K562 (cell line): ENCODE measurements at regions not wholly inside any gene's neighbourhood (a gene's known extent, or its start where the extent isn't known, plus 50 kb on each side); places are given as distances from the start of the nearest gene placed in this dataset.

Experiments used
- ATAC-seq: fragments of 200-7000 bp; cut with Tn5 transposase; 3 replicates; pipeline ENCODE4 v1.9.1; 2020; ENCODE audit warnings: moderate library complexity
- BruUV-seq: library from RNA; stranded (reverse); fragments of 400-500 nt; replicated peaks from 2 replicates; lab custom pipeline; 2021; lab: Mats Ljungman, UMichigan
- CTCF ChIA-PET: fragments of 300-600 bp; formaldehyde crosslinking; extraction: SDS; loops from one replicate; lab custom pipeline; 2021; ENCODE audit warnings: low intra/inter-chr PET ratio; lab: Yijun Ruan, JAX
- POLR2A ChIA-PET: fragments of 300-600, 350-650 bp; sonication (Branson Sonifier 250); formaldehyde crosslinking; extraction: SDS; loops from one replicate; lab custom pipeline; 2021; ENCODE audit warnings: antibody characterized with exemption, inconsistent platforms; lab: Yijun Ruan, JAX
- DNase-seq, 4 experiments: peaks; one replicate each; pipeline versions ENCODE4 v3.0.0 to v3.0.0-alpha.2; 2011 to 2018; ENCODE audit warnings: low spot score in 3 of 4, mixed read lengths in 3 of 4; ENCODE audit errors: extremely low read depth in 1 of 4
- FAIRE-seq: peaks from 2 replicates; lab custom pipeline; 2011; peaks lifted over from hg19 to GRCh38; lab: Jason Lieb, UNC
- H2AFZ ChIP-seq: 2 replicates; pipeline ENCODE4 v1.6.0; 2011; ENCODE audit warnings: low read depth, low read length, control low read depth, inconsistent platforms
- H3K27ac ChIP-seq: fragments of 200-600 bp; 3 replicates; pipeline ENCODE4 v1.8.0; 2011; ENCODE audit warnings: low read depth, mild to moderate bottlenecking, control low read depth, inconsistent platforms, low read length, moderate library complexity, mixed read lengths; ENCODE audit errors: extremely low read depth
- H3K27me3 ChIP-seq, 2 experiments: fragments of 300-600 bp in 1 of 2; 2 replicates in 1 of 2; 3 replicates in 1 of 2; pipeline versions ENCODE4 v1.6.0 to v1.8.0; 2011; ENCODE audit warnings: inconsistent platforms in 2 of 2, low read length in 2 of 2, mild to moderate bottlenecking in 1 of 2, mixed read lengths in 1 of 2, moderate library complexity in 1 of 2; ENCODE audit not compliant: control insufficient read depth in 2 of 2, insufficient read depth in 2 of 2
- H3K36me3 ChIP-seq: fragments of 300-600 bp; 3 replicates; pipeline ENCODE4 v1.8.0; 2011; ENCODE audit warnings: mild to moderate bottlenecking, low read length, inconsistent platforms; ENCODE audit not compliant: control insufficient read depth, insufficient read depth
- H3K4me1 ChIP-seq, 2 experiments: fragments of 200-600 bp in 1 of 2; replicated peaks in 1 of 2; 2 replicates in 1 of 2; 3 replicates in 1 of 2; pipeline versions ENCODE4 v1.5.1 to v1.8.0; 2011; ENCODE audit warnings: inconsistent platforms in 2 of 2, low read length in 2 of 2, mild to moderate bottlenecking in 1 of 2, mixed read lengths in 1 of 2, moderate library complexity in 1 of 2; ENCODE audit not compliant: control insufficient read depth in 2 of 2, insufficient read depth in 2 of 2
- H3K4me2 ChIP-seq: 2 replicates; pipeline ENCODE4 v1.6.1; 2011; ENCODE audit warnings: low read length, control low read depth, inconsistent platforms, mixed read lengths; ENCODE audit not compliant: insufficient read depth
- H3K4me3 ChIP-seq: fragments of 200-600 bp; sonication (generic), shearing (Covaris generic); 2 replicates; pipeline ENCODE4 v1.5.1; 2016; ENCODE audit warnings: control low read depth, inconsistent platforms
- H3K79me2 ChIP-seq: fragments of 200-600 bp; 3 replicates; pipeline ENCODE4 v1.8.0; 2011; ENCODE audit warnings: low read length, inconsistent platforms; ENCODE audit not compliant: control insufficient read depth, insufficient read depth
- H3K9ac ChIP-seq, 2 experiments: 2 replicates each; pipeline versions ENCODE4 v1.6.0 to v1.6.1; 2011; ENCODE audit warnings: low read depth in 2 of 2, low read length in 2 of 2, control low read depth in 1 of 2, inconsistent platforms in 1 of 2, mild to moderate bottlenecking in 1 of 2, mixed read lengths in 1 of 2; ENCODE audit not compliant: insufficient read depth in 1 of 2
- H3K9me1 ChIP-seq: one replicate; pipeline ENCODE4 v1.6.0; 2011; ENCODE audit warnings: inconsistent platforms, mild to moderate bottlenecking, low read length, moderate library complexity; ENCODE audit not compliant: control insufficient read depth, insufficient read depth
- H3K9me3 ChIP-seq: replicated peaks from 2 replicates; pipeline ENCODE4 v1.5.1; 2011; ENCODE audit warnings: low read depth, low read length, inconsistent platforms; ENCODE audit not compliant: control insufficient read depth, insufficient read depth
- H4K20me1 ChIP-seq: replicated peaks from 2 replicates; pipeline ENCODE4 v1.6.1; 2011; ENCODE audit warnings: low read length, inconsistent platforms, mixed read lengths; ENCODE audit not compliant: control insufficient read depth, insufficient read depth
- BDP1 ChIP-seq: IDR thresholded peaks from 3 replicates; pipeline ENCODE4 v1.6.1; 2011; ENCODE audit not compliant: insufficient read length, insufficient read depth
- FIP1L1 ChIP-seq: fragments of 200-400 bp; formaldehyde crosslinking; IDR thresholded peaks from 2 replicates; pipeline ENCODE4 v1.6.1; 2018; ENCODE audit warnings: mild to moderate bottlenecking, low read depth, low read length; ENCODE audit not compliant: poor library complexity, severe bottlenecking
- MCM5 ChIP-seq: fragments of 450-650 bp; IDR thresholded peaks from 2 replicates; pipeline ENCODE4 v1.6.1; 2016; ENCODE audit warnings: low read depth
- RBM15 ChIP-seq: fragments of 200-400 bp; formaldehyde crosslinking; IDR thresholded peaks from 2 replicates; pipeline ENCODE4 v1.6.1; 2018; ENCODE audit warnings: mild to moderate bottlenecking, low read length, moderate library complexity; ENCODE audit not compliant: insufficient read depth
- SAP30 ChIP-seq: fragments of 200-600 bp; sonication (generic); IDR thresholded peaks from 2 replicates; pipeline ENCODE4 v1.6.1; 2012; ENCODE audit warnings: borderline replicate concordance, low read depth, mild to moderate bottlenecking, moderate library complexity, low read length, control low read depth, inconsistent platforms; ENCODE audit not compliant: insufficient read depth, poor library complexity, severe bottlenecking
- ZNF384 ChIP-seq: IDR thresholded peaks from 2 replicates; pipeline ENCODE4 v1.6.1; 2012; ENCODE audit warnings: low read depth, low read length, improper control_type of control experiment
- ZNF445 ChIP-seq: fragments of 250-450 bp; sonication (Bioruptor Pico); IDR thresholded peaks from 2 replicates; pipeline ENCODE4 v1.4.0; 2020; ENCODE audit warnings: low read depth, mild to moderate bottlenecking, moderate library complexity
- ZNF707 ChIP-seq: fragments of 250-450 bp; sonication (Bioruptor Pico); conservative IDR thresholded peaks from 2 replicates; pipeline ENCODE4 v1.8.0; 2022; ENCODE audit warnings: inconsistent platforms, mild to moderate bottlenecking, moderate library complexity
- ZNF766 ChIP-seq: fragments of 200-800 bp; sonication (Bioruptor generic); conservative IDR thresholded peaks from 2 replicates; pipeline ENCODE4 v1.6.1; 2016; ENCODE audit warnings: missing genetic modification characterization, missing compliant biosample characterization
- in situ Hi-C: fragments of 300-500 bp; cut with MboI; formaldehyde crosslinking; loops from 4 replicates; pipeline ENCODE4 v1.15.0; 2018; ENCODE audit warnings: inconsistent platforms, mixed read lengths
- intact Hi-C: fragments of 100-400 bp; cut with micrococcal nuclease; formaldehyde crosslinking; loops from 2 replicates; pipeline ENCODE4 v1.14.2; 2022
- TF ChIP-seq, protein P1 (sequence below): fragments of 200-600 bp; sonication (generic); IDR thresholded peaks from one replicate; pipeline ENCODE4 v1.6.1; 2012; ENCODE audit warnings: mild to moderate bottlenecking, low read depth, low read length, inconsistent platforms
- TF ChIP-seq, protein P2 (sequence below): sonication (generic); formaldehyde crosslinking; IDR thresholded peaks from 2 replicates; pipeline ENCODE4 v1.8.1; 2022; ENCODE audit warnings: missing genetic modification reagents

DNA sequence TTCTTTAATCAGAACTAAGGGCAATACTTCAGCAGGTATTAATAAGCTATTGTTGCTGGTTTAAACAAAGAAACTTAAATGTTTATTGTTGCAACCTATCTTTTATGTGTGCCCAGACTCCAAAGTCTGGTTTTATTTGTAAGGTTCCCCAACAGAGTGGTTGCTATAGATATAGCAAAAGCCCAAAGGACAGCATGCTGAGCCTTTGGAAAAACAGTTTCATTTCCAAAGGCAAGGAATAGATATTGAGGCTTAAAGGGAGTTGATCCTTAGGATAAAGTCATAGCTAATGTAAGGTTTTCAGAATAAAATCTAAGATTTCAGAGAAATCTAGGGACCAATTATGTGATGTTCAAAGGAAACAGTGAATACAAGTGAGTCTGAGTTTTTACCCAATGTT is 413.2 kb upstream of the SLC14A2 start:
- H3K4me2 ChIP-seq = no peak overlapping the region
- CTCF ChIA-PET = no interaction called here
- H3K9me3 ChIP-seq = no peaks in the 10 kb centered on the region
- no peaks in the 10 kb centered on the region for H3K36me3 ChIP-seq
- in situ Hi-C loops (no loop called here), intact Hi-C loops (no loop called here)
- POLR2A ChIA-PET = no interaction called here
- no peaks in the 10 kb centered on the region for H3K9me1 ChIP-seq
- ATAC-seq = no peak
- H2AFZ ChIP-seq = no peak overlapping the region
- H3K9ac ChIP-seq = no peak overlapping the region
- DNase-seq = no peak
- no peaks in the 10 kb centered on the region for H3K4me1 ChIP-seq
- H3K27me3 ChIP-seq = no peaks in the 10 kb centered on the region
- no peak overlapping the region for H3K4me3 ChIP-seq
- H3K27ac ChIP-seq = no peak overlapping the region
- FAIRE-seq = no peak
- H4K20me1 ChIP-seq = no peaks in the 10 kb centered on the region
- BruUV-seq = no TSS peak
- no peaks in the 10 kb centered on the region for H3K79me2 ChIP-seq
- TF ChIP-seq FIP1L1 = no peak
- no peak for TF ChIP-seq ZNF766 (CRISPR knock-in tag)
- no peak for TF ChIP-seq ZNF445
- no peak for TF ChIP-seq RBM15
- no peak for TF ChIP-seq ZNF384
- TF ChIP-seq BDP1 = no peak
- no peak for TF ChIP-seq MCM5
- TF ChIP-seq, protein P1, sequence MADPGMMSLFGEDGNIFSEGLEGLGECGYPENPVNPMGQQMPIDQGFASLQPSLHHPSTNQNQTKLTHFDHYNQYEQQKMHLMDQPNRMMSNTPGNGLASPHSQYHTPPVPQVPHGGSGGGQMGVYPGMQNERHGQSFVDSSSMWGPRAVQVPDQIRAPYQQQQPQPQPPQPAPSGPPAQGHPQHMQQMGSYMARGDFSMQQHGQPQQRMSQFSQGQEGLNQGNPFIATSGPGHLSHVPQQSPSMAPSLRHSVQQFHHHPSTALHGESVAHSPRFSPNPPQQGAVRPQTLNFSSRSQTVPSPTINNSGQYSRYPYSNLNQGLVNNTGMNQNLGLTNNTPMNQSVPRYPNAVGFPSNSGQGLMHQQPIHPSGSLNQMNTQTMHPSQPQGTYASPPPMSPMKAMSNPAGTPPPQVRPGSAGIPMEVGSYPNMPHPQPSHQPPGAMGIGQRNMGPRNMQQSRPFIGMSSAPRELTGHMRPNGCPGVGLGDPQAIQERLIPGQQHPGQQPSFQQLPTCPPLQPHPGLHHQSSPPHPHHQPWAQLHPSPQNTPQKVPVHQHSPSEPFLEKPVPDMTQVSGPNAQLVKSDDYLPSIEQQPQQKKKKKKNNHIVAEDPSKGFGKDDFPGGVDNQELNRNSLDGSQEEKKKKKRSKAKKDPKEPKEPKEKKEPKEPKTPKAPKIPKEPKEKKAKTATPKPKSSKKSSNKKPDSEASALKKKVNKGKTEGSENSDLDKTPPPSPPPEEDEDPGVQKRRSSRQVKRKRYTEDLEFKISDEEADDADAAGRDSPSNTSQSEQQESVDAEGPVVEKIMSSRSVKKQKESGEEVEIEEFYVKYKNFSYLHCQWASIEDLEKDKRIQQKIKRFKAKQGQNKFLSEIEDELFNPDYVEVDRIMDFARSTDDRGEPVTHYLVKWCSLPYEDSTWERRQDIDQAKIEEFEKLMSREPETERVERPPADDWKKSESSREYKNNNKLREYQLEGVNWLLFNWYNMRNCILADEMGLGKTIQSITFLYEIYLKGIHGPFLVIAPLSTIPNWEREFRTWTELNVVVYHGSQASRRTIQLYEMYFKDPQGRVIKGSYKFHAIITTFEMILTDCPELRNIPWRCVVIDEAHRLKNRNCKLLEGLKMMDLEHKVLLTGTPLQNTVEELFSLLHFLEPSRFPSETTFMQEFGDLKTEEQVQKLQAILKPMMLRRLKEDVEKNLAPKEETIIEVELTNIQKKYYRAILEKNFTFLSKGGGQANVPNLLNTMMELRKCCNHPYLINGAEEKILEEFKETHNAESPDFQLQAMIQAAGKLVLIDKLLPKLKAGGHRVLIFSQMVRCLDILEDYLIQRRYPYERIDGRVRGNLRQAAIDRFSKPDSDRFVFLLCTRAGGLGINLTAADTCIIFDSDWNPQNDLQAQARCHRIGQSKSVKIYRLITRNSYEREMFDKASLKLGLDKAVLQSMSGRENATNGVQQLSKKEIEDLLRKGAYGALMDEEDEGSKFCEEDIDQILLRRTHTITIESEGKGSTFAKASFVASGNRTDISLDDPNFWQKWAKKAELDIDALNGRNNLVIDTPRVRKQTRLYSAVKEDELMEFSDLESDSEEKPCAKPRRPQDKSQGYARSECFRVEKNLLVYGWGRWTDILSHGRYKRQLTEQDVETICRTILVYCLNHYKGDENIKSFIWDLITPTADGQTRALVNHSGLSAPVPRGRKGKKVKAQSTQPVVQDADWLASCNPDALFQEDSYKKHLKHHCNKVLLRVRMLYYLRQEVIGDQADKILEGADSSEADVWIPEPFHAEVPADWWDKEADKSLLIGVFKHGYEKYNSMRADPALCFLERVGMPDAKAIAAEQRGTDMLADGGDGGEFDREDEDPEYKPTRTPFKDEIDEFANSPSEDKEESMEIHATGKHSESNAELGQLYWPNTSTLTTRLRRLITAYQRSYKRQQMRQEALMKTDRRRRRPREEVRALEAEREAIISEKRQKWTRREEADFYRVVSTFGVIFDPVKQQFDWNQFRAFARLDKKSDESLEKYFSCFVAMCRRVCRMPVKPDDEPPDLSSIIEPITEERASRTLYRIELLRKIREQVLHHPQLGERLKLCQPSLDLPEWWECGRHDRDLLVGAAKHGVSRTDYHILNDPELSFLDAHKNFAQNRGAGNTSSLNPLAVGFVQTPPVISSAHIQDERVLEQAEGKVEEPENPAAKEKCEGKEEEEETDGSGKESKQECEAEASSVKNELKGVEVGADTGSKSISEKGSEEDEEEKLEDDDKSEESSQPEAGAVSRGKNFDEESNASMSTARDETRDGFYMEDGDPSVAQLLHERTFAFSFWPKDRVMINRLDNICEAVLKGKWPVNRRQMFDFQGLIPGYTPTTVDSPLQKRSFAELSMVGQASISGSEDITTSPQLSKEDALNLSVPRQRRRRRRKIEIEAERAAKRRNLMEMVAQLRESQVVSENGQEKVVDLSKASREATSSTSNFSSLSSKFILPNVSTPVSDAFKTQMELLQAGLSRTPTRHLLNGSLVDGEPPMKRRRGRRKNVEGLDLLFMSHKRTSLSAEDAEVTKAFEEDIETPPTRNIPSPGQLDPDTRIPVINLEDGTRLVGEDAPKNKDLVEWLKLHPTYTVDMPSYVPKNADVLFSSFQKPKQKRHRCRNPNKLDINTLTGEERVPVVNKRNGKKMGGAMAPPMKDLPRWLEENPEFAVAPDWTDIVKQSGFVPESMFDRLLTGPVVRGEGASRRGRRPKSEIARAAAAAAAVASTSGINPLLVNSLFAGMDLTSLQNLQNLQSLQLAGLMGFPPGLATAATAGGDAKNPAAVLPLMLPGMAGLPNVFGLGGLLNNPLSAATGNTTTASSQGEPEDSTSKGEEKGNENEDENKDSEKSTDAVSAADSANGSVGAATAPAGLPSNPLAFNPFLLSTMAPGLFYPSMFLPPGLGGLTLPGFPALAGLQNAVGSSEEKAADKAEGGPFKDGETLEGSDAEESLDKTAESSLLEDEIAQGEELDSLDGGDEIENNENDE = no peak
- TF ChIP-seq SAP30 = no peak
- TF ChIP-seq, protein P2, sequence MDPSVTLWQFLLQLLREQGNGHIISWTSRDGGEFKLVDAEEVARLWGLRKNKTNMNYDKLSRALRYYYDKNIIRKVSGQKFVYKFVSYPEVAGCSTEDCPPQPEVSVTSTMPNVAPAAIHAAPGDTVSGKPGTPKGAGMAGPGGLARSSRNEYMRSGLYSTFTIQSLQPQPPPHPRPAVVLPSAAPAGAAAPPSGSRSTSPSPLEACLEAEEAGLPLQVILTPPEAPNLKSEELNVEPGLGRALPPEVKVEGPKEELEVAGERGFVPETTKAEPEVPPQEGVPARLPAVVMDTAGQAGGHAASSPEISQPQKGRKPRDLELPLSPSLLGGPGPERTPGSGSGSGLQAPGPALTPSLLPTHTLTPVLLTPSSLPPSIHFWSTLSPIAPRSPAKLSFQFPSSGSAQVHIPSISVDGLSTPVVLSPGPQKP = no peak
- no peak for TF ChIP-seq ZNF707
